GM12878 (cell line): ENCODE measurements at regions not wholly inside any gene's neighbourhood (a gene's known extent, or its start where the extent isn't known, plus 50 kb on each side); places are given as distances from the start of the nearest gene placed in this dataset.

Experiments used
- ATAC-seq: fragments of 200-7000 bp; cut with Tn5 transposase; 3 replicates; pipeline ENCODE4 v1.9.1; 2020; ENCODE audit warnings: mild to moderate bottlenecking, moderate library complexity
- BruUV-seq: library from RNA; stranded (reverse); fragments of 400-500 nt; replicated peaks from 2 replicates; lab custom pipeline; 2021; lab: Mats Ljungman, UMichigan
- CTCF ChIA-PET: fragments of 300-600 bp; sonication (Branson Sonifier 250); formaldehyde crosslinking; extraction: SDS; loops from one replicate; lab custom pipeline; 2021; ENCODE audit warnings: inconsistent platforms; lab: Yijun Ruan, JAX
- POLR2A ChIA-PET: fragments of 350-600 bp; formaldehyde crosslinking; extraction: SDS; loops from one replicate; lab custom pipeline; 2021; ENCODE audit warnings: inconsistent platforms; lab: Charles Lee
- RAD21 ChIA-PET: fragments of 300-600 bp; sonication (Branson Sonifier 250); formaldehyde crosslinking; loops from one replicate; lab custom pipeline; 2023; ENCODE audit warnings: antibody characterized with exemption; ENCODE audit not compliant: unreplicated experiment; lab: Charles Lee
- SMC1A ChIA-PET: fragments of 300-600 bp; sonication (Branson Sonifier 250); formaldehyde crosslinking; loops from one replicate; lab custom pipeline; 2023; ENCODE audit not compliant: unreplicated experiment, uncharacterized antibody; lab: Charles Lee
- DNase-seq: peaks from one replicate; pipeline ENCODE4 v3.0.0-alpha.2; 2011; ENCODE audit warnings: low read depth, low spot score
- FAIRE-seq: peaks from 3 replicates; lab custom pipeline; 2011; peaks lifted over from hg19 to GRCh38; lab: Jason Lieb, UNC
- H2AFZ ChIP-seq: 2 replicates; pipeline ENCODE4 v1.6.0; 2011; ENCODE audit warnings: low read depth, low read length, control low read depth; ENCODE audit not compliant: control insufficient read depth
- H3K27ac ChIP-seq: 2 replicates; pipeline ENCODE4 v1.5.1; 2011; ENCODE audit warnings: control low read depth; ENCODE audit not compliant: control insufficient read depth, insufficient read depth
- H3K27me3 ChIP-seq, 2 experiments: replicated peaks in 1 of 2; 2 replicates each; pipeline versions ENCODE4 v1.6.0 to v1.6.1; 2011; ENCODE audit warnings: low read length in 1 of 2; ENCODE audit not compliant: control insufficient read depth in 2 of 2, insufficient read depth in 2 of 2
- H3K36me3 ChIP-seq, 2 experiments: 2 replicates each; pipeline ENCODE4 v1.5.1; 2011; ENCODE audit warnings: low read length in 1 of 2; ENCODE audit not compliant: control insufficient read depth in 2 of 2, insufficient read depth in 2 of 2
- H3K4me1 ChIP-seq: 2 replicates; pipeline ENCODE4 v1.6.1; 2011; ENCODE audit warnings: mild to moderate bottlenecking, low read length, moderate library complexity, mixed read lengths; ENCODE audit not compliant: control insufficient read depth, insufficient read depth
- H3K4me2 ChIP-seq: 2 replicates; pipeline ENCODE4 v1.6.0; 2011; ENCODE audit warnings: control low read depth; ENCODE audit not compliant: control insufficient read depth, insufficient read depth
- H3K4me3 ChIP-seq: fragments of 200-600 bp; sonication (generic); 2 replicates; pipeline ENCODE4 v1.5.1; 2016
- H3K79me2 ChIP-seq: 2 replicates; pipeline ENCODE4 v1.6.0; 2011; ENCODE audit warnings: low read length; ENCODE audit not compliant: control insufficient read depth, insufficient read depth
- H3K9ac ChIP-seq: 2 replicates; pipeline ENCODE4 v1.8.0; 2011; ENCODE audit warnings: low read length, control low read depth, mixed read lengths; ENCODE audit not compliant: control insufficient read depth, insufficient read depth
- H3K9me3 ChIP-seq: replicated peaks from 3 replicates; pipeline ENCODE4 v1.5.1; 2011; ENCODE audit warnings: mild to moderate bottlenecking, low read length; ENCODE audit not compliant: control insufficient read depth, insufficient read depth
- H4K20me1 ChIP-seq: 2 replicates; pipeline ENCODE4 v1.6.0; 2011; ENCODE audit not compliant: control insufficient read depth, insufficient read depth
- POU2F2 ChIP-seq: IDR thresholded peaks from 3 replicates; pipeline ENCODE4 v1.6.1; 2011; ENCODE audit warnings: low read depth, mild to moderate bottlenecking, low read length, borderline replicate concordance
- TCF7 ChIP-seq: IDR thresholded peaks from 2 replicates; pipeline ENCODE4 v1.6.1; 2014; ENCODE audit warnings: antibody characterized with exemption, borderline replicate concordance
- WGBS: methylation state at CpG from one replicate; pipeline ENCODE4 v1.1.6; 2016; ENCODE audit warnings: low lambda C conversion rate; ENCODE audit not compliant: insufficient replicate concordance, insufficient coverage; ENCODE audit errors: missing lambda C conversion rate; 5-methylcytosine and 5-hydroxymethylcytosine counted together
- in situ Hi-C: fragments of 300-500 bp; cut with MboI; formaldehyde crosslinking; loops from 9 replicates; pipeline ENCODE4 v1.14.3; 2018; ENCODE audit warnings: mixed read lengths
- intact Hi-C: fragments of 100-400 bp; cut with micrococcal nuclease; formaldehyde crosslinking; loops from one replicate; pipeline ENCODE4 v1.14.2; 2022; ENCODE audit not compliant: unreplicated experiment
- TF ChIP-seq, protein P1 (sequence below): fragments of 450-650 bp; IDR thresholded peaks from 2 replicates; pipeline ENCODE4 v1.6.1; 2018; ENCODE audit warnings: borderline replicate concordance, mild to moderate bottlenecking; ENCODE audit not compliant: partially characterized antibody

DNA sequence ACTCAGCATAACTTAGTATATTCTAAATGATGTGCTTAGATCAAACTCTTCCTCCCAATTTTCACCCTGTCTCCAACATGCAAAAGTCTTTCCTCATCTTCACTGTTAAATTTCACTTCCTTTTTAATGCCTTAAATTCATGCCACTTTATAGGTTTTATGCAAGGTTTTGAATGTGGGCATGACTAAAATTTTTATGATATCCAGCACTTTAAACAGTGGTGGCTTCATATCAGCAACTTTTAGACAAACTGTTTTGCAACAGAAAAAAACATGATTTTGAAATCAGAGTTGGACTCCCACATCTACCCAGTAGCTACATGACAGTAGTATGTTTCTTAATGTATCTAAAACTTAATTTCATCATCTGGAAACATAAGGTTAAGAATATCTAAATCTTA lies 84.7 kb upstream of the ZP4 start (continued):
- TF ChIP-seq, protein P1, sequence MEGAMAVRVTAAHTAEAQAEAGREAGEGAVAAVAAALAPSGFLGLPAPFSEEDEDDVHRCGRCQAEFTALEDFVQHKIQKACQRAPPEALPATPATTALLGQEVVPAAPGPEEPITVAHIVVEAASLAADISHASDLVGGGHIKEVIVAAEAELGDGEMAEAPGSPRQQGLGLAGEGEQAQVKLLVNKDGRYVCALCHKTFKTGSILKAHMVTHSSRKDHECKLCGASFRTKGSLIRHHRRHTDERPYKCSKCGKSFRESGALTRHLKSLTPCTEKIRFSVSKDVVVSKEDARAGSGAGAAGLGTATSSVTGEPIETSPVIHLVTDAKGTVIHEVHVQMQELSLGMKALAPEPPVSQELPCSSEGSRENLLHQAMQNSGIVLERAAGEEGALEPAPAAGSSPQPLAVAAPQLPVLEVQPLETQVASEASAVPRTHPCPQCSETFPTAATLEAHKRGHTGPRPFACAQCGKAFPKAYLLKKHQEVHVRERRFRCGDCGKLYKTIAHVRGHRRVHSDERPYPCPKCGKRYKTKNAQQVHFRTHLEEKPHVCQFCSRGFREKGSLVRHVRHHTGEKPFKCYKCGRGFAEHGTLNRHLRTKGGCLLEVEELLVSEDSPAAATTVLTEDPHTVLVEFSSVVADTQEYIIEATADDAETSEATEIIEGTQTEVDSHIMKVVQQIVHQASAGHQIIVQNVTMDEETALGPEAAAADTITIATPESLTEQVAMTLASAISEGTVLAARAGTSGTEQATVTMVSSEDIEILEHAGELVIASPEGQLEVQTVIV, result no peak
- TF ChIP-seq POU2F2, result no peak

DNA sequence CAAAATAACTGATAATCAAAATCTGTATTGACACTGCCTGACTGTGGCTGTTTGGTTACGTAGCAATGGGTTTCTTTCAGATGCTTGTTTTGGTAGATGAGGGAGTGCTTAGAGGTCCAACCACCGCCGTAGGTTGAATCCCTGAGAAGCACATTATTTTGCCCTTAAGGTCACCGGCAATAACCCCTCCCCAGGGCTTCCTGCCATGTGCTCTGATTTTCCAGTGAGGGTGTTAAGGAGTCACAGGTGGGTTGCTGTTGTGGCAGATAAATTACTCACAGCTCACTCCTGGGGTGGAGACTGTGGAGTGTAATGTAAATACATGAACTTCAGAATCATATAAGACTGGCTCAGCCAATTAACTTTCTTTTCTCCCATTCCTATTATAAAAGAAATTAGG lies 81.5 kb upstream of the ZP4 start:
- ATAC-seq, result no peak

More for the DNA sequence above, 81.5 kb upstream of the ZP4 start:
- ChIA-PET POLR2A (interaction anchor here (0.6 kb wide), 1 partner anchor 26 kb away, joined by 3 read pairs; no protein-coding TSS in a partner anchor), CTCF (no interaction called here), RAD21 (no interaction called here), SMC1A (no interaction called here)
- Histone ChIP-seq H2AFZ (no peak overlapping the region), H3K27me3 (no peaks in the 10 kb centered on the region), H3K27ac (no peak overlapping the region), H3K9me3 (no peaks in the 10 kb centered on the region), H3K4me1 (no peaks in the 10 kb centered on the region), H4K20me1 (no peaks in the 10 kb centered on the region), H3K79me2 (no peaks in the 10 kb centered on the region), H3K4me3 (no peak overlapping the region), H3K36me3 (no peaks in the 10 kb centered on the region), H3K4me2 (no peak overlapping the region), H3K9ac (no peak overlapping the region)
- DNase-seq, result no peak
- no TSS peak for BruUV-seq
- FAIRE-seq, result no peak
- intact Hi-C loops (no loop called here), in situ Hi-C loops (no loop called here)
- WGBS, result 47% methylated on average over 4 of the region's 4 CpGs
- TF ChIP-seq TCF7, result no peak
